ENCODE measurements at regions not wholly inside any gene's neighbourhood (a gene's known extent, or its start where the extent isn't known, plus 50 kb on each side); places are given as distances from the start of the nearest gene placed in this dataset.

DNA sequence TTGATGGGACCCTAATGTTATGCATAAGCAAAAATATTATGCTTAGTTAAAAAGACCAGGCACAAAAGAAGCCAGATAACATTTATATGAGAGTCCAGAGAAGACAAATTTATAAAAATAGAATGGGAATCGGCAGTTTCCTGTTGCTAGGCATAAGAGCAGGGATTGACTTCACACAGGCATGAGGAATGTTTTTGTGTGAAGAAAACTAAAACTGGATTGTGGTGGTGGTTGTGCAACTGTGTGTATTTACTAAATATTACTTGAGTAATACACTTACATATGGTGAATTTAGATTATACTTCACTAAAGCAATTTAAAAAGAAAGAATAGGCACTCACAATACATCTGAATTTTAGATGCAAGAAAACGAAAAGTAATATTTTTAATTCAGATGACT is 108.3 kb downstream of the SLITRK1 start (continued):
- TF ChIP-seq, protein P1, sequence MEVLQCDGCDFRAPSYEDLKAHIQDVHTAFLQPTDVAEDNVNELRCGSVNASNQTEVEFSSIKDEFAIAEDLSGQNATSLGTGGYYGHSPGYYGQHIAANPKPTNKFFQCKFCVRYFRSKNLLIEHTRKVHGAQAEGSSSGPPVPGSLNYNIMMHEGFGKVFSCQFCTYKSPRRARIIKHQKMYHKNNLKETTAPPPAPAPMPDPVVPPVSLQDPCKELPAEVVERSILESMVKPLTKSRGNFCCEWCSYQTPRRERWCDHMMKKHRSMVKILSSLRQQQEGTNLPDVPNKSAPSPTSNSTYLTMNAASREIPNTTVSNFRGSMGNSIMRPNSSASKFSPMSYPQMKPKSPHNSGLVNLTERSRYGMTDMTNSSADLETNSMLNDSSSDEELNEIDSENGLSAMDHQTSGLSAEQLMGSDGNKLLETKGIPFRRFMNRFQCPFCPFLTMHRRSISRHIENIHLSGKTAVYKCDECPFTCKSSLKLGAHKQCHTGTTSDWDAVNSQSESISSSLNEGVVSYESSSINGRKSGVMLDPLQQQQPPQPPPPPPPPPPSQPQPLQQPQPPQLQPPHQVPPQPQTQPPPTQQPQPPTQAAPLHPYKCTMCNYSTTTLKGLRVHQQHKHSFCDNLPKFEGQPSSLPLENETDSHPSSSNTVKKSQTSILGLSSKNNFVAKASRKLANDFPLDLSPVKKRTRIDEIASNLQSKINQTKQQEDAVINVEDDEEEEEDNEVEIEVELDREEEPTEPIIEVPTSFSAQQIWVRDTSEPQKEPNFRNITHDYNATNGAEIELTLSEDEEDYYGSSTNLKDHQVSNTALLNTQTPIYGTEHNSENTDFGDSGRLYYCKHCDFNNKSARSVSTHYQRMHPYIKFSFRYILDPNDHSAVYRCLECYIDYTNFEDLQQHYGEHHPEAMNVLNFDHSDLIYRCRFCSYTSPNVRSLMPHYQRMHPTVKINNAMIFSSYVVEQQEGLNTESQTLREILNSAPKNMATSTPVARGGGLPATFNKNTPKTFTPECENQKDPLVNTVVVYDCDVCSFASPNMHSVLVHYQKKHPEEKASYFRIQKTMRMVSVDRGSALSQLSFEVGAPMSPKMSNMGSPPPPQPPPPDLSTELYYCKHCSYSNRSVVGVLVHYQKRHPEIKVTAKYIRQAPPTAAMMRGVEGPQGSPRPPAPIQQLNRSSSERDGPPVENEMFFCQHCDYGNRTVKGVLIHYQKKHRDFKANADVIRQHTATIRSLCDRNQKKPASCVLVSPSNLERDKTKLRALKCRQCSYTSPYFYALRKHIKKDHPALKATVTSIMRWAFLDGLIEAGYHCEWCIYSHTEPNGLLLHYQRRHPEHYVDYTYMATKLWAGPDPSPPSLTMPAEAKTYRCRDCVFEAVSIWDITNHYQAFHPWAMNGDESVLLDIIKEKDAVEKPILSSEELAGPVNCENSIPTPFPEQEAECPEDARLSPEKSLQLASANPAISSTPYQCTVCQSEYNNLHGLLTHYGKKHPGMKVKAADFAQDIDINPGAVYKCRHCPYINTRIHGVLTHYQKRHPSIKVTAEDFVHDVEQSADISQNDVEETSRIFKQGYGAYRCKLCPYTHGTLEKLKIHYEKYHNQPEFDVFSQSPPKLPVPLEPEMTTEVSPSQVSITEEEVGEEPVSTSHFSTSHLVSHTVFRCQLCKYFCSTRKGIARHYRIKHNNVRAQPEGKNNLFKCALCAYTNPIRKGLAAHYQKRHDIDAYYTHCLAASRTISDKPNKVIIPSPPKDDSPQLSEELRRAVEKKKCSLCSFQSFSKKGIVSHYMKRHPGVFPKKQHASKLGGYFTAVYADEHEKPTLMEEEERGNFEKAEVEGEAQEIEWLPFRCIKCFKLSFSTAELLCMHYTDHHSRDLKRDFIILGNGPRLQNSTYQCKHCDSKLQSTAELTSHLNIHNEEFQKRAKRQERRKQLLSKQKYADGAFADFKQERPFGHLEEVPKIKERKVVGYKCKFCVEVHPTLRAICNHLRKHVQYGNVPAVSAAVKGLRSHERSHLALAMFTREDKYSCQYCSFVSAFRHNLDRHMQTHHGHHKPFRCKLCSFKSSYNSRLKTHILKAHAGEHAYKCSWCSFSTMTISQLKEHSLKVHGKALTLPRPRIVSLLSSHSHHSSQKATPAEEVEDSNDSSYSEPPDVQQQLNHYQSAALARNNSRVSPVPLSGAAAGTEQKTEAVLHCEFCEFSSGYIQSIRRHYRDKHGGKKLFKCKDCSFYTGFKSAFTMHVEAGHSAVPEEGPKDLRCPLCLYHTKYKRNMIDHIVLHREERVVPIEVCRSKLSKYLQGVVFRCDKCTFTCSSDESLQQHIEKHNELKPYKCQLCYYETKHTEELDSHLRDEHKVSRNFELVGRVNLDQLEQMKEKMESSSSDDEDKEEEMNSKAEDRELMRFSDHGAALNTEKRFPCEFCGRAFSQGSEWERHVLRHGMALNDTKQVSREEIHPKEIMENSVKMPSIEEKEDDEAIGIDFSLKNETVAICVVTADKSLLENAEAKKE (CRISPR knock-in tag; IDR thresholded peaks at IDR 0.05): no peak

DNA sequence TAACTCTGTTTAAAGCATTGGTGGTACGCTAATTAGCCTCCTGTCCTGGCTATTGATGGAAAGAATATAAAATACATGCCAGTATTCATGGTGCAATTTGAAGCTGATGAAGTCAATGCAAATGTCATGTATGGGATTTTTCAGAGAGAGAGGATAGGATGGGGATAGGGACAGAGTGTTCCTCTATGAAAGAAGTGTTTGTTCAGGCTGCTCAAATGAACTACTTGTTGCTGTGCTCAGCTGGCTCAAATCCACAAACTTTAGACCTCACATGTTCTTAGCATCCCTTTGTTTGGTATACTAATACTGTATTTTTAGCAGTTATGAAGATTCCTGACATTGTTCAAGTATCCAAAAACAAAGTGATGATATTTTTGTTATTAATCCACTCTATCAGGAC is 116.5 kb downstream of the SLITRK1 start:
- no peak overlapping the region for H3K4me3 Mint-ChIP-seq
- Histone ChIP-seq H3K4me1 (ENCODE audit: insufficient read depth) (no peaks in the 10 kb centered on the region), H3K36me3 (ENCODE audit: insufficient read depth) (no peaks in the 10 kb centered on the region), H3K4me2 (no peak overlapping the region), H3K27ac (ENCODE audit: low read depth) (no peak overlapping the region), H3K4me3 (no peak overlapping the region), H3K27me3 (ENCODE audit: insufficient read depth) (no peaks in the 10 kb centered on the region), H4K20me1 (replicated peaks; ENCODE audit: insufficient read depth) (no peaks in the 10 kb centered on the region), H3K79me2 (replicated peaks; ENCODE audit: insufficient read depth) (no peaks in the 10 kb centered on the region), H3K9me2 (ENCODE audit: insufficient read depth) (no peaks in the 10 kb centered on the region), H2AFZ (no peak overlapping the region), H3F3A (replicated peaks; ENCODE audit: low read depth) (no peaks in the 10 kb centered on the region)
- ATAC-seq (no peak), DNase-seq (ENCODE audit: low spot score) (no peak)
- H3K4me1 Mint-ChIP-seq: no peaks in the 10 kb centered on the region
- H3K27me3 Mint-ChIP-seq (ENCODE audit: insufficient read depth, low read depth, poor library complexity): no peaks in the 10 kb centered on the region
- H3K27ac Mint-ChIP-seq: no peak overlapping the region
- H3K9me3 Mint-ChIP-seq: no peaks in the 10 kb centered on the region
- TF ChIP-seq, protein P2, sequence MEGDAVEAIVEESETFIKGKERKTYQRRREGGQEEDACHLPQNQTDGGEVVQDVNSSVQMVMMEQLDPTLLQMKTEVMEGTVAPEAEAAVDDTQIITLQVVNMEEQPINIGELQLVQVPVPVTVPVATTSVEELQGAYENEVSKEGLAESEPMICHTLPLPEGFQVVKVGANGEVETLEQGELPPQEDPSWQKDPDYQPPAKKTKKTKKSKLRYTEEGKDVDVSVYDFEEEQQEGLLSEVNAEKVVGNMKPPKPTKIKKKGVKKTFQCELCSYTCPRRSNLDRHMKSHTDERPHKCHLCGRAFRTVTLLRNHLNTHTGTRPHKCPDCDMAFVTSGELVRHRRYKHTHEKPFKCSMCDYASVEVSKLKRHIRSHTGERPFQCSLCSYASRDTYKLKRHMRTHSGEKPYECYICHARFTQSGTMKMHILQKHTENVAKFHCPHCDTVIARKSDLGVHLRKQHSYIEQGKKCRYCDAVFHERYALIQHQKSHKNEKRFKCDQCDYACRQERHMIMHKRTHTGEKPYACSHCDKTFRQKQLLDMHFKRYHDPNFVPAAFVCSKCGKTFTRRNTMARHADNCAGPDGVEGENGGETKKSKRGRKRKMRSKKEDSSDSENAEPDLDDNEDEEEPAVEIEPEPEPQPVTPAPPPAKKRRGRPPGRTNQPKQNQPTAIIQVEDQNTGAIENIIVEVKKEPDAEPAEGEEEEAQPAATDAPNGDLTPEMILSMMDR (conservative IDR thresholded peaks at IDR 0.05; ENCODE audit: low read depth in 2 of 2): no peak
- TF ChIP-seq EZH2phosphoT487 (IDR thresholded peaks at IDR 0.05; ENCODE audit: unreplicated experiment) (no peak), CREB1 (CRISPR knock-in tag; IDR thresholded peaks at IDR 0.05; ENCODE audit: low read depth) (no peak), EZH2 (IDR thresholded peaks at IDR 0.05; ENCODE audit: low read depth, unreplicated experiment) (no peak)
- no peaks in the 10 kb centered on the region for H3K36me3 Mint-ChIP-seq (ENCODE audit: low read depth)
